ENCODE measurements at regions not wholly inside any gene's neighbourhood (a gene's known extent, or its start where the extent isn't known, plus 50 kb on each side); places are given as distances from the start of the nearest gene placed in this dataset.
A peak's percentile ranks its signal among the peaks of the same experiment; 100 is the strongest.

DNA sequence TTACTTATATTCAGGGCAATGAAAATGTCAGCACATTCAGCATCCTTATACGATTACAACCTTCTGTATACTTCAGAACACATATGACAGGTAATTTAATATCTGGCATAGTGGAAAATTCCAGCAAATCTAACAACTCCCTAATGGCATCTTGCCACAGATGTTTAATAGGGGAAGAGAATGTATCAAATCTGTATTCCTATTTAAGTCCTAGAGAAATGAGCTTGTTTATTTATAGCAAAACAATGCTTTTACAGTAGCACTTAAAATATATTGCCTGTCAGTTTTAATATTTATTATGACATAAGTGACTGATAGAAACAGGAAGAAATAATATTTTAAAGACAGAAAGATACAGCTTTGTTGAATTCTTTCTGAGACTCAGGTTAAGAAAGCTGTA is 1101.8 kb upstream of the B3GALT2 start:
- DNase-seq (ENCODE audit: low spot score) (no peak), ATAC-seq (no peak)
- intact Hi-C loops (cut with DNase I) = no loop called here

DNA sequence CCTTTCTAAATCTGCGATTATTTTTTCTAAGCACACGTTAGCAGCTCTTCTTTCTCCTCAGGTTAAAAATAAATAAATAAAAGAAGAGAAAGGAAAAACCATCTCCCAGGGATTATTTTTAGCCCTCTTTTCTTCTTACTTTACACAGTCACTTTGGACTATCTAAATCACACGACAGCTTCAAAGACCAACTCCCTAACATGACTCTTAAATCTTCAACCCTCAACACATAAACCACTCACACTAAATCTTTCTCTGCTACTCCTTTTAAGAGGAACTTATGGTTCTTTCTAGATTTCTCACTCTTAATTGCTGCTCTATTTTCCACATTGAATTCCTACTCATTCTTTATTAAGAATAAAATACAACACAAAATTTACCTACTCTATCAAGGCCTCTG is 1095.0 kb upstream of the B3GALT2 start:
- ATAC-seq (no peak), DNase-seq (ENCODE audit: low spot score) (no peak)
- intact Hi-C loops (cut with DNase I) = no loop called here

DNA sequence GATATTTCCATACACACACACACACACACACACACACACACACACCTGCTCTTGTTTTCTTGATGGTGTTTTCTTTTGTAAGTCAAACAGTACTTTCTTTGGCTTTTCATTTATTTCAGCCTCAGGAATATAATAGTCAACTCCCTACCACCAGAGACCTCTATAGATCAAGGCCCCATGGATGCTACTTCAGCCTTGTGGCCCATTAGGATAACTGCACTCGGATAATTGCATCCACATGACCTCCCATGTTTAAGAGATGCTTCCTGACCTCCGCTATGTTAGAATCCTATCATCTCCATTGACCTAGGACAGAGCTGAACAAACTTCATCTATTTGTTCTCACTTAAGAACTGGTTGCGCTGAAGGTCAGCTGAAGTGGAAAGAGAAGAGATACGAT is 1094.0 kb upstream of the B3GALT2 start:
- ATAC-seq = no peak

DNA sequence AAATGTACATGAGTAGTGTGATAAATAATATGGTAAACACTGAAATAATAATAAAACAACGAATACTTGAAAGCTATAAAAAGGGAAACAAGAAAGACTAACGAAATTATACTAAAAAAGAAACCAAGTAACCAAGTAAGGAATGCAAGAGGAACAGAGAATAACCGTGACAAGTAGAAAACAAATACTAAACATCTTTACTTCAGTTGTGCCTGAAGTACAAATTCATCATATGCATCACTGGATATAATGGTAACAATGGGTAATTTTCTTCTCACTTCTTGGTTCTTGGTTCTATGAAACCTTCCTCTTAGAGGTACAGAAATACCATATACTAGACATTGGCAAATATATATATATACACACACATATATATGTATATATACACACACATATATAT is 1093.6 kb upstream of the B3GALT2 start:
- intact Hi-C loops (cut with DNase I) = no loop called here
- DNase-seq (ENCODE audit: low spot score) (no peak), ATAC-seq (no peak)

More for the DNA sequence above, 1094.0 kb upstream of the B3GALT2 start:
- DNase-seq (ENCODE audit: low spot score) = no peak
- intact Hi-C loops (cut with DNase I) = no loop called here

DNA sequence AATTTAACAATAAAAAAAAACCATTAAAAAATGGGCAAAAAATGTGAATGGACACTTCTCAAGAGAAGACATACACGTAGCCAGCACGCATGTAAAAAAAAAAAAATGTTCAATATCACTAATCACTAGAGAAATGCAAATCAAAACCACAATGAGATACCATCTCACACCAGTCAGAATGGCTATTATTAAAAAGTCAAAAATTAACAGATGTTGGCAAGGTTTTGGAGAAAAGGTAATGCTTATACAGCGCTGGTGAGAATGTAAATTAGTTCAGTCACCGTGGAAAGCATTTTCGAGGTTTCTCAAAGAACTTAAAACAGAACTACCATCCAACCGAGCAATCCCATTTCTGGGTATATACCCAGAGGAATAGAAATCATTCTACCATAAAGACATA is 1091.5 kb upstream of the B3GALT2 start:
- no peak for ATAC-seq
- intact Hi-C loops (cut with DNase I) = no loop called here
- no peak for DNase-seq (ENCODE audit: low spot score)

DNA sequence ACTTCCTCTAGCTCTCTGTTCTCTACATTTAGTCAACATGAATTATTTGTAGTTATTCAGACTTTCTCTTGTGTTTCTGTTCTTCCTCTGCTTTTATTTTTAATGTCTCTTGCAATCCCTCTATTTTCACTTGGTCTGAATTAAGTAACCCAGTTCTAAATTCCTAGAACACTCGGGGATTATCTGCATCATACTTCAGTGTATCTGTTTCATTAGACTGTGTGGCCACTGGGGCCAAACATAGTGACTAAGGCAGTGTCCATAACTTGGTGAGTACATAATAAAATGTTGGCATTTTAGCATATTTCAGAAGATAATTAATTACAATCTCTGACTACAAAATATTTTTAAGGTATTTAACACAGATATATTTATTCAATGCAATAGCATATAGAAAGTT is 1087.2 kb upstream of the B3GALT2 start:
- DNase-seq (ENCODE audit: low spot score) (no peak), ATAC-seq (no peak)
- intact Hi-C loops (cut with DNase I) = no loop called here

DNA sequence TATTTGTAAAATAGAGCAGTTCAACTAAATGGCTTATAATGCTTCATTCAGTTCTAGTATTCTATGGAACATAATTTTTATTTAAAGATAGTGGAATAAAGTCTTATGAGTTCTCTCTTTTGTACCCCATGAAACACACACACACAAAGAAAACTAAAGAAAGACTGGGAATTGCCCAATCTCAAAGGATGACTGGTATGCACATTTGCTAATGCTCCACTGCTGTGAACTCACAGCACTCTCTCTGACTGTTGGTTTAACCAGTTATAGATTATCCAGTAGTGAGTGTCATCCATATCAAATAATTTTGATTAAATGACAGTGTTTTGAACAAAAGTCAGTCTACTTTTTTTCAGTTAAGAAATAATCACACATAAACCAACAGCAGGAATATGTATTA is 1082.4 kb upstream of the B3GALT2 start:
- DNase-seq (ENCODE audit: low spot score) (no peak), ATAC-seq (no peak)
- intact Hi-C loops (cut with DNase I) = no loop called here

DNA sequence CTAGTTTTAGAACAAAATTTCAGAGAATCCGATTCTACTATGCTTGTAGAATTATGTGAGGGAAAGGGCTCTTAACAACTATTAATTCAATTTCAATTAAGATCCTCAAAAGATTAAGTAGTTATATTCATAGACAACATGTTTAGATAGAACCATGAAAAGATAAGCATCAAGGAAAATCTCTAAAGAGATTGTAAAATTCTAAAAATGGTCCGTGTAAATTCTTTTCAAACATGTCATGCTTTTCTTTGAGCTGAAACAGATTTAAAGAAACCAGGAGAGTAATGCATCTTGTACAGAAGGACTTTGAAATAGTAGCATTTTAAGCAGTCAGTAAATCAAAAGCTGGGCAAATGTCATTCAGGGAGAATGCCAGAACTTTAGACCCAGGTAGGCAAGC is 1080.6 kb upstream of the B3GALT2 start:
- DNase-seq (ENCODE audit: low spot score) (no peak), ATAC-seq (no peak)
- intact Hi-C loops (cut with DNase I) = no loop called here

DNA sequence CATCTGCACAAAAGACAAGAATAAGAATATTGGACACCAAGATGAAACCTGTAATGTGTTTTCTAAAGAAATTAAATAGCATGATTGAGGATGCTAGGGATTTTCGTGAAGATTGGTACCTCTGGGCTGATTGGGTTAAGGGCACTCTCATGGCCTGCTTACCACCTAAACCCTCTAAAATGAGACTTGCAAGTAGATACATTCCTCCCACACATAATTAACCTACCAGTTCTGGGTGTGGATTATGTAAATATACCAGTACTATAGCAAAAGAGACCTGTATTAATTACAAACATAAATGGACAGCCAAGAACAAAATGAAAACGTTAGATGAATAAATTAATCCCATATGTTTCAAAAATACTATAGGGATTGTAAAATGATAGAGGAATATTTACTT is 1069.6 kb upstream of the B3GALT2 start:
- intact Hi-C loops (cut with DNase I) = no loop called here
- no peak for DNase-seq (ENCODE audit: low spot score)
- no peak for ATAC-seq

DNA sequence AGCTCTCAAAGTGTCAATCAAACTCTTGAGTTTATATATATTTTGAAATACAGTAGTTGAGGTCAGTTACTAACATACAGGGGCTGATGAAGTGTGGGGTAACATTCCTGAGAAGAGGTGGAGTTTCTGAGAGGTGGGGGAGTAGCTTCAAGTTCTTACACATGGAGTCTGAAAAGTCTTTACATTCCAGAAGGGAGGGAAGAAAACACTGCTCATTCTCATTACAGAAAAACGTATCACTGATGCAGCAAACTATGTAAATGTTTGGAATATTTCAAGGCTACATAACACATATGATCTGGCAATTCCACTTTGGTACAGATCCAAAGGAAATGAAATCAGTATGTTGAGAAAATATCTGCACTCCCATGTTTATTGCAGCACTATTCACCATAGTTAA is 1065.8 kb upstream of the B3GALT2 start:
- DNase-seq (ENCODE audit: low spot score) (no peak), ATAC-seq (no peak)
- intact Hi-C loops (cut with DNase I) = no loop called here

DNA sequence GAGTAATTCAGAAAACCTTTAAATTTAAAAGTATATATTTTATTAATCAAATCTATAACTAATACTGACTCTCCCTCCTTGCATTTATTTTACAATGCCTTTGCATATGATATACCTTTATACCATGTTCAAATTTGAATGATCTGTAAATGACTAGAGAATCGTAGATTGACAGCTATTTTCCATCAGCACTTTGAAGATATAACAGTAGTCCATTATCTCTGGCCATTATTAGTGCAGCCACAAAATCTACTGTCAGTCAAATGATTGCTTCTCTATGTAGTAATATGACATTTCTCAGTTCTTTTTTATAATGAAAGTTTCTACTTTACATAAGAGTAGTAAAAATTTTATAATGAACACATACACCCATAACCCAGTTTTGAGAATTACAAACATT is 1054.8 kb upstream of the B3GALT2 start:
- ATAC-seq (no peak), DNase-seq (ENCODE audit: low spot score) (no peak)
- intact Hi-C loops (cut with DNase I) = no loop called here

DNA sequence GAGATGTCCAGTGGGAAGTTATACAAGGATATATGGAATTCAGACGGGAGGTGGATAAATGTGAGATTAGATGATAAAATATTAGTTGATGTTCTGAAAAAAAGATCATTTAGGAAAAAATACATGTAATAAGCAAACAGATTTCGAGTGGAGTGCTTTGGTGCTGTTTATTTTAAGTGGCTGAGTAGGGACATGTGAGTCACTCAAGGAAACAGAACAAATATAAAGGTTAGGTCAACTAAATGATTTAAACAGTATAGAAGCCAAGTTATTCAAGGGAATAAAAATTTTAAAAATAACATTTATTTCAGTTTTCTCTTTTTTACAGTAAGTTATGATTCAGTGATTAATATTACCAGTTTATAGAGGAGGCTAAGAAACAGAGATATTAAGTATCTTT is 1046.7 kb upstream of the B3GALT2 start:
- ATAC-seq = no peak
- no peak for DNase-seq (ENCODE audit: low spot score)
- intact Hi-C loops (cut with DNase I) = no loop called here

DNA sequence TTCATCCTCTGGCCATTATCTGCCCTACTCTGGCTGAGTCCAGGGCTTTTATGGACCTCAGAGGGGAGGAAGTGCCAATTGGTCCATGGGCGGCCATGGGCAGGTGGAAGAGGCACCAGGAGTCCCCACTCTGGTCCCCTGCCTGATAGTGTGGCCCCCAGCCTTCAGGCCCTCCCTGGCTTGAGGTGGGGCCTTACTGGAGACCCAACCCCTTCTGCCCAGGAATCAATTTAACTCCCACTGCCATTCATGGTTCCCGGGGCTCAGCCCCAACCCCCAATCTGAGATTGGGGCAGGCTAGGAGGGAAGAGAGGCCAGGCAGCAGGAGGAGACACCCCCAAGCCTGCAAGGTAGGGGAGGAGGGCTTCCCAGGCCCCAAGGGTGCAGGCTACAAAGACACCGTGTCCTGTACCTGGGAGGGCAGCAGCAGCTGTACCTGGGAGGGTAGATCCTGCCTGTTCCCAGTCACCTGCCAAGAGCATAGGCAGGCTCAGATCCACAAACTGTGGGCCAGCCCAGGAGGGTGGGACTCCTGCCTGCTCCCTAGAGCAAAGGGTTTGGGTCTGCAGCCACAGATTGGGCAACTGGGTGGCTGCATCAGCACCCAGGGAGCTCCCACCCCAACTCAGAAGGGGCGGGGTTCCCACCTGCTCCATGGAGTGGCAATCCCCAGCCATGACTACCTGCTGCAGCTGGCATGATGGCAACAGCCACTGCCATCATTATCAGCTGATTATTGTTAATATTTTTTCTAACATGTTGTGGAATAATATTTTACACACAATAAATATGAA is 1044.1 kb upstream of the B3GALT2 start:
- no peak for DNase-seq (ENCODE audit: low spot score)
- peak; percentile 20 for ATAC-seq
- intact Hi-C loops (cut with DNase I) = no loop called here

DNA sequence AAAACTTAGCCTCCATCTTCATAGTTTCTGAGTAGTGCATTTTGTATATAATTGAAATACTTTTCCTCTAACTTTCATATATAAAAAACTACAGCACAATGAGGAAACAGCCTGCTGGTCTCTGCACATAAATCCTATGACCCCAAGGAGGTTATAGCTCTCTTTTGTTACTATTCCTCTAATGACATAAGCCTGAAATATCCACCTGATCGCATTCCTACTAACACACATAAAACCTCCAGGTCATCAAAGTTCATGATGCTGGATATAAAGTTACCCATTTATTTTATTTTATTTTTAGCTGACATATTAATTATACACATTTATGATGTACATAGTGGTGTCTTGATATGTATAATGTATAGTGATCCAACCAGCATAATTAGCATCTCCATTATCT is 1042.0 kb upstream of the B3GALT2 start:
- DNase-seq (ENCODE audit: low spot score) (no peak), ATAC-seq (no peak)
- intact Hi-C loops (cut with DNase I) = no loop called here

DNA sequence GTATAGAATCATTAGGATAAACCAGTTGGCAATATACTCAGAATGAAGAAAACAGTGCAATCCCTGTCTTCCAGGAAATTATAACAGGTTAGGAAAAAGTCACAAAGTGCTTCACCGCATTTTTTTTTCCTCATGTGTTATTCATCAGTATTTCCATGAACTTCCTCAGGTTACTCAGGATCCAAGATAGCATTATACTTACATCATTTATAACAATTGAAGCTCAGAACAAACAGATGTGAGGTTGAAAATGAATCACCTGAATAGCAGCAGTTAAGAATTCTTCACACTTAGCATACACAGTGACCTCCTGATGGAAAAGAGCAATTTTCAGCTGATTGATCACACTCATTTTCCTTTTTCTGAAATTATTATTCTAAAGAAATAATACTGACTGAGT is 1040.7 kb upstream of the B3GALT2 start:
- intact Hi-C loops (cut with DNase I) = no loop called here
- DNase-seq (ENCODE audit: low spot score) = no peak
- no peak for ATAC-seq

DNA sequence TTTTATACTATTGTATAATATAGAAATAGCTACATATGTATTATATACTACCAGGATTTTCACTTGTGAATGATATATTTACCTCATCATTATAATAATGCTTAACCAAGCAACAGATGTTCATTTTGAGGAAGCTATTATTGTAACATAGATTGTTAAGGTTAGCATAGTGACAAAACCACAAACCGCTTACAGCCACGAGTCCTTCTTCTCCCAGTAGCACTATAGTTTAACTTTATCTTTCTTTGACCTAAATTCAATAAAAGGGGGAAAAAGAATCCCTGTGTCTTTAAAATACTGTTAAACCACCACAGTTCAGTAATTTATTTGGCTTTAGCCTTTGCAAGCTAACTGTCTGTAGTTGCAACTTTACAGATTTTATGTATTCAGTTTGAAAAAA is 1039.4 kb upstream of the B3GALT2 start:
- no peak for DNase-seq (ENCODE audit: low spot score)
- intact Hi-C loops (cut with DNase I) = no loop called here
- ATAC-seq = no peak

DNA sequence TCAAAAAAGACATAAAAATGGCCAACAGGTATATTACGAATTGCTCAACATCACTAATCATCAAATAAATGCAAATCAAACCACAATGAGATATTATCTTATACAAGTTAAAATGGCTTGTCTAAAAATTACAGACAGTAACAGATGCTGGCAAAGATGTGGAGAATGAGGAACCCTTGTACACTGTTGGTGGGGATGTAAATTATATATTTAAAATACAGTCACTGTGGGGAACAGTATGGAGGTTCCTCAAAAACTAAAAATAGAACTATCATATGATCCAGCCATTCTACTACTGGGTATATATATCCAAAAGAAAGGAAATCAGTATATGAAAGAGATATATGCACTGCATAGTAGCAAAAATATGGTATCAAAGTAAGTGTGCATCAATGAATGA is 1037.2 kb upstream of the B3GALT2 start:
- no peak for ATAC-seq
- intact Hi-C loops (cut with DNase I) = no loop called here
- DNase-seq (ENCODE audit: low spot score) = no peak

DNA sequence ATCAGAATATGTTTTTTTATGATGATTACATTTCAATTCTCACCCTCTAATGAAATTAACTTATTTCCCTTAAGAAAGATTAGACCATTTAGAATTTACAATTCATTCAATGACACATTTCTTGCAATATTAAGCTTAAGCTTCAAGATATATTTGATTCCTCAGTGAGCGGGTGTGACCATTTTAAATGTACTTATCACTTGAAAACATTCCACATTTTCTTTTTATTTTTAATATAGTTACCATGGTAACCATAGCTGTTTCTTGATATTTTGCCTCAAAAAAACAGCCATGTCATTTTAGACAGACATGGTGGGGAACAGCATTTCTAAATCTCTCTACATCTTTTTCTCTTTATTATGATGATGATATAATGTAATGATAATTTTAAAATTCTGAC is 1029.0 kb upstream of the B3GALT2 start:
- ATAC-seq = no peak
- intact Hi-C loops (cut with DNase I) = no loop called here
- DNase-seq (ENCODE audit: low spot score) = no peak

DNA sequence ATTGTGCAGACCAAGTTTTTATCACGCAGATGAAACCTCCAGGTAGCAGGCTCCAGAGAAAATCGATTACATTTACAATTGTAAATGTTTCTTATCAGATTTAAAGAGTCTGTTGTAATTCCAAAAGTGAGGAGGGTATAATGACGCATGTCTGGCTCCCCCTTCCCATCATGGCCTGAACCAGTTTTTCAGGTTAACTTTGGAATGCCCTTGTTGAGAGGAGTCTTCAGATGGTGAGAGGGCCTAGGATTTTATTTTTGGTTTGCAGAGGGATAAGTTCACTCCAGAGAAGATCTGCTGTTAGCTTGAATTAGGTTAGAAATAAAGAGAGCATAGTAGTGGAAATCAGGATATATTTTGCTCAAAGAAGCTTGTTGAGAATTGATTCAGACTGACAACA is 1028.3 kb upstream of the B3GALT2 start:
- intact Hi-C loops (cut with DNase I) = no loop called here
- DNase-seq (ENCODE audit: low spot score) (no peak), ATAC-seq (no peak)

DNA sequence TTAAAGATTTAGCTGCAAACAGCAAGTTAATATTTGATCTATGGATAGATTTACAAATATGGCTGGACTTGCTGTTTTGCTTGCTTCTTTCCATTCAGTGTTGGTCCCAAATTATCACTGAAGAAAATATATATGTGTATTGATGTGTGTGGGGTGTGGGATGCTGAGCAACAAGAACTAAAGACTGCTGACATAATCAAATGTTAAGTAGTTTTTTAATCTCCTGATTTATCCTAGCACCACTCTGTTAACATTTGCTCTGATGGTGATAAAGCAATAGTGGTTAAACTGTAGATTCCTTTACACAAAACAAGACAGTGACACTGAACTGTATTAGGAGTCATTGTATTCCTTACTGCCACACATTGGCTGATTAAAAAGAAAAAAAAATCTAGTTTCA is 1023.5 kb upstream of the B3GALT2 start:
- intact Hi-C loops (cut with DNase I) = no loop called here
- ATAC-seq (no peak), DNase-seq (ENCODE audit: low spot score) (no peak)

DNA sequence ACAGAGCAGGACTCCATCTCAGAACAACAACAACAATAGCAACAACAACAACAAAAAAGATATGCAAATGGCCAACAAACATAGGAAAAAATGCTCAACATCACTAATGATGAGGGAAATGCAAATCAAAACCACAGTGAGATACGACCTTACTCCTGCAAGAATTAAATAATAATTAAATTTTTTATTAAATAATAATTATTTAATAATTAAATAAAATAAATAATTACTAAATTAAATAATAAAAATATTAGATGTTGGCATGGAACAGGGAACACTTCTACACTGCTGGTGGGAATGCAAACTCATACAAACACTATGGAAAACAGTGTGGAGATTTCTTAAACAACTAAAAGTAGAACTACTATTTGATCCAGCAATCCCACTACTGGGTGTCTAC is 1022.3 kb upstream of the B3GALT2 start:
- intact Hi-C loops (cut with DNase I) = no loop called here
- ATAC-seq (no peak), DNase-seq (ENCODE audit: low spot score) (no peak)

DNA sequence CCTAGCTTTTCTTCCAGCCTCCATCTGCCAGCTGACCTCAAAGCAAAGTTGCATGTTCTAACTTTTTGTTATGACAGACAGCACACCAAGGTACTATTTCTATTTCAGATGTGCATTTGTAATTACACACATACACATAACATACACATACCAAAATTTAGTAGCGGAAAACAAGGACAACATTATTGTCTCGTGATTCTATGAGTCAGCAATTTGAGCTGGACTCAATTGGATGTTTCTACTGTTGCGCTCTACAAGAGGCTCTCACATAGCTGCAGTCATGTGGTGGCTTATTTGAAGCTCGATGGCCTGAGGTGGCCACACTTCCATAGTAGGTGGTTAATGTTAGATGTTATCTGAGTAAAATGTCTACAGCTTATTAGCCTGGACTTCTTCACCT is 1010.1 kb upstream of the B3GALT2 start:
- intact Hi-C loops (cut with DNase I) = no loop called here
- DNase-seq (ENCODE audit: low spot score) = no peak
- ATAC-seq = no peak
